ENCODE measurements at regions not wholly inside any gene's neighbourhood (a gene's known extent, or its start where the extent isn't known, plus 50 kb on each side); places are given as distances from the start of the nearest gene placed in this dataset.

GRCh38 chr16:55272744-55273143, 51.3 kb upstream of the IRX6 start:
- no peak for TF ChIP-seq CTCF (conservative IDR thresholded peaks at IDR 0.05 in 1 of 2, IDR thresholded peaks at IDR 0.05 in 1 of 2; ENCODE audit: extremely low read depth in 1 of 2, insufficient read depth in 1 of 2, low read depth in 1 of 2, low read length in 2 of 2)
- TF ChIP-seq EZH2 (IDR thresholded peaks at IDR 0.05; ENCODE audit: borderline replicate concordance, low read length) = no peak
